Activated T-cell treated with anti-CD3 and anti-CD28 coated beads, Interleukin-2, amount 50 U/mL, for 24 hours (primary cell): ENCODE measurements at regions not wholly inside any gene's neighbourhood (a gene's known extent, or its start where the extent isn't known, plus 50 kb on each side); places are given as distances from the start of the nearest gene placed in this dataset.

Source experiments
- DNase-seq: peaks from one replicate; pipeline ENCODE4 v3.0.0-alpha.2; 2020
- H3K27ac Mint-ChIP-seq: 2 replicates; pipeline ENCODE4 v1.8.0; 2020; ENCODE audit warnings: mild to moderate bottlenecking, mixed read lengths
- H3K27me3 Mint-ChIP-seq: 2 replicates; pipeline ENCODE4 v1.8.0; 2020; ENCODE audit warnings: mixed read lengths
- H3K36me3 Mint-ChIP-seq: 2 replicates; pipeline ENCODE4 v1.8.0; 2020; ENCODE audit warnings: low read depth, mixed read lengths
- H3K4me1 Mint-ChIP-seq: 2 replicates; pipeline ENCODE4 v1.8.0; 2020; ENCODE audit warnings: low read depth, mixed read lengths
- H3K4me3 Mint-ChIP-seq: 2 replicates; pipeline ENCODE4 v1.8.0; 2020; ENCODE audit warnings: mild to moderate bottlenecking, moderate library complexity, mixed read lengths
- H3K9me3 Mint-ChIP-seq: 2 replicates; pipeline ENCODE4 v1.8.0; 2020; ENCODE audit warnings: mixed read lengths

- Mint-ChIP-seq H3K9me3 (no peaks in the 10 kb centered on the region), H3K27me3 (peaks cover 13% of the 10 kb centered on the region), H3K4me3 (no peak overlapping the region), H3K4me1 (no peaks in the 10 kb centered on the region), H3K36me3 (no peaks in the 10 kb centered on the region), H3K27ac (no peak overlapping the region)
- DNase-seq, result no peak
These were observed 52.7 kb upstream of the CCNG1 start for GRCh38 chr5:163384669-163385068.

DNA sequence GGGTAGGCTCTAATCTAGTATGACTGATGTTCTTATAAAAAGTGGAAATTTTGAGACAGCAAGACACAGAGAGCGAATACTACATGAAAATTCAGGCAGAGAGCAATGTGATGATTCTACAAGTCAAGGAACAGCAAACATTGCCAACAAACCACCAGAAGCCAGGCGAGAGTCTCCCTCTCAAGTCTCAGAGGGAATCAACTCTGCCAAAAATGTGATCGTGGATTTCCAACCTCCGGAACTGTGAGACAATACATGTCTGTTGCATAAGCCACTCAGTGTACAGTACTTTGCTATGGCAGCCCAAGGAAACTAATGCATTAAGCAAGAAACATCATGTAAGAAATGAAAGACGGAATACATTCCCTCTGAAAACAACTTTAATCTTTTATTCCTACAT lies 52.1 kb upstream of the CCNG1 start:
- Mint-ChIP-seq H3K27ac (no peak overlapping the region), H3K4me3 (no peak overlapping the region), H3K9me3 (no peaks in the 10 kb centered on the region), H3K27me3 (peaks cover 14% of the 10 kb centered on the region), H3K36me3 (no peaks in the 10 kb centered on the region), H3K4me1 (no peaks in the 10 kb centered on the region)
- no peak for DNase-seq

DNA sequence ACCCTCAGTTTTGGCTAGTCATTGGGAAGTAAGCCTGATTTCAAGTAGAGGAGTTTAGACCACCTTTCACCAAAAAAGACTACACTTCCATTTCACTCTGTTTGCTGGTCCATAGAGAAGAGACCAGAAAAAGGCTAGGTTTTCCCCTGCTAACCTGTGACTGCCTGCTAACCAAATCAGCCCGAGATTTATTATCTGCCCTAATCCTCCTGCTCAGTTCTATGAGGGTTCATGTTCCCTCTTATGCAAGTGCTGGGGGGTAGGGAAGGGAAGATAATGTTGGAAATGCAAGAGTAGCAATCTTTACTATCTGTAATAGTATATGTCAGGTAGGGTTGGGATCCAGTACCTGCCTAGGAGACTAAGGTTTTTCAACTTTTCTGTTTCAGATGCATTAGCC lies 51.6 kb upstream of the CCNG1 start:
- H3K4me3 Mint-ChIP-seq, result no peak overlapping the region
- H3K4me1 Mint-ChIP-seq, result no peaks in the 10 kb centered on the region
- no peaks in the 10 kb centered on the region for H3K9me3 Mint-ChIP-seq
- H3K36me3 Mint-ChIP-seq, result no peaks in the 10 kb centered on the region
- peaks cover 17% of the 10 kb centered on the region for H3K27me3 Mint-ChIP-seq
- no peak overlapping the region for H3K27ac Mint-ChIP-seq
- no peak for DNase-seq

- H3K27me3 Mint-ChIP-seq, result peaks cover 22% of the 10 kb centered on the region
- peaks cover 3% of the 10 kb centered on the region for H3K9me3 Mint-ChIP-seq
- no peak overlapping the region for H3K27ac Mint-ChIP-seq
- H3K36me3 Mint-ChIP-seq, result no peaks in the 10 kb centered on the region
- DNase-seq, result no peak
- H3K4me1 Mint-ChIP-seq, result no peaks in the 10 kb centered on the region
- H3K4me3 Mint-ChIP-seq, result no peak overlapping the region
These were observed 51.0 kb upstream of the CCNG1 start for GRCh38 chr5:163386352-163386751.

- H3K4me1 Mint-ChIP-seq, result no peaks in the 10 kb centered on the region
- no peak for DNase-seq
- no peaks in the 10 kb centered on the region for H3K36me3 Mint-ChIP-seq
- peaks cover 33% of the 10 kb centered on the region for H3K27me3 Mint-ChIP-seq
- H3K27ac Mint-ChIP-seq, result no peak overlapping the region
- H3K9me3 Mint-ChIP-seq, result peaks cover 3% of the 10 kb centered on the region
- no peak overlapping the region for H3K4me3 Mint-ChIP-seq
These were observed 49.6 kb upstream of the CCNG1 start for GRCh38 chr5:163387589-163388343.
